ENCODE measurements at regions not wholly inside any gene's neighbourhood (a gene's known extent, or its start where the extent isn't known, plus 50 kb on each side); places are given as distances from the start of the nearest gene placed in this dataset.
A peak's percentile ranks its signal among the peaks of the same experiment; 100 is the strongest.

DNA sequence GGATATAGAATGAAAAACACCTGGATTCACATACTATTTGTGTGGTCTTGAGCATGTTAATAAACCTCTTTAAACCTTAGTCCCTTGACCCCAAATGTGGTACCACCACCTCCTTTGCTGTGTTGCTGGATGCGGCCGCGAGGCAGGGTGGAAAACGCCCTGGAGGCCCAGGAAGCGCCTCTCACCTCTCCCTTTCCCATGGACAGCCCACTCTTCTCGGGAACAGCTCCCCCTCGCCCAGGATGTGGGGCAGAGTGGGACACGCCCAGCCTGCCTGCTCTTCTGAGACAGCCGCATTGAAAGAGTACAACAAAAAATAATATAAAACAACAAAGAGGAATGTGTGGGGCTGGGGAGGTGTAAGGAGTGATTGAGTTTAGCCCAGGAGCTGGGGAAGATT is 549.0 kb upstream of the ID2 start:
- Histone ChIP-seq H3K27me3 (no peaks in the 10 kb centered on the region), H3K27ac (no peak overlapping the region), H3K4me1 (peaks cover 0 to 8% (median 4%) of the 10 kb centered on the region in 4 donors), H3K9me3 (no peaks in the 10 kb centered on the region), H3K4me3 (no peak overlapping the region), H3K36me3 (no peaks in the 10 kb centered on the region)
- DNase-seq = no peak
- no peak for TF ChIP-seq POLR2AphosphoS5 (IDR thresholded peaks at IDR 0.05)
- TF ChIP-seq CTCF (IDR thresholded peaks at IDR 0.05) = no peak
- TF ChIP-seq EP300 (IDR thresholded peaks at IDR 0.05) = no peak
- TF ChIP-seq POLR2A (IDR thresholded peaks at IDR 0.05) = no peak
- 79 to 85% (median 82%) methylated on average over 9 of the region's 9 CpGs for WGBS, 5 donors
- intact Hi-C loops (cut with DNase I; ENCODE audit: low total_unique reads) = no loop called here

DNA sequence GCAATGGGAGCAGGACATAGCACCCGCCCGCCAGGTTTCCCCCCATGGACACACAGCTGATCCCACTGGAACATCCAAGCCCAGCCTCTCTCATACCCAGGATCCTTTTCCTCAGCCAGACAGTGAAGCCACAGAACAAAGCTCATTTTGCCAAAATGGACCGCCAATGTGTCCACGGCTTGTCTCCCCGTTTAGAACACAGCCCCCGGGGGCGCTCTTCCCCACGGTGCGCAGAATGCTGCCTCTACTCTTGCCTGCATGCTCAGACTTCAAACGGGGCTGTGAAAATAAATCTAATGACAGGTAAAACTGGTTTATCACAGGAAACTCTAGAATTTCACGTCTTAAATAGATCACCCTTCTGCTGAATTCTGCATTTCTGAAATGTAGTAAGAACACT is 548.5 kb upstream of the ID2 start:
- no peaks in the 10 kb centered on the region for H3K36me3 ChIP-seq
- H3K27ac ChIP-seq = no peak overlapping the region
- H3K27me3 ChIP-seq = no peaks in the 10 kb centered on the region
- intact Hi-C loops (cut with DNase I; ENCODE audit: low total_unique reads) = no loop called here
- DNase-seq = no peak
- TF ChIP-seq CTCF (IDR thresholded peaks at IDR 0.05) (no peak), POLR2A (IDR thresholded peaks at IDR 0.05) (no peak), EP300 (IDR thresholded peaks at IDR 0.05) (no peak), POLR2AphosphoS5 (IDR thresholded peaks at IDR 0.05) (no peak)
- 77 to 88% (median 80%) methylated on average over 11 of the region's 11 CpGs for WGBS, 5 donors
- H3K9me3 ChIP-seq = no peaks in the 10 kb centered on the region
- H3K4me3 ChIP-seq = no peak overlapping the region
- H3K4me1 ChIP-seq = peaks cover 0 to 8% (median 4%) of the 10 kb centered on the region in 4 donors

DNA sequence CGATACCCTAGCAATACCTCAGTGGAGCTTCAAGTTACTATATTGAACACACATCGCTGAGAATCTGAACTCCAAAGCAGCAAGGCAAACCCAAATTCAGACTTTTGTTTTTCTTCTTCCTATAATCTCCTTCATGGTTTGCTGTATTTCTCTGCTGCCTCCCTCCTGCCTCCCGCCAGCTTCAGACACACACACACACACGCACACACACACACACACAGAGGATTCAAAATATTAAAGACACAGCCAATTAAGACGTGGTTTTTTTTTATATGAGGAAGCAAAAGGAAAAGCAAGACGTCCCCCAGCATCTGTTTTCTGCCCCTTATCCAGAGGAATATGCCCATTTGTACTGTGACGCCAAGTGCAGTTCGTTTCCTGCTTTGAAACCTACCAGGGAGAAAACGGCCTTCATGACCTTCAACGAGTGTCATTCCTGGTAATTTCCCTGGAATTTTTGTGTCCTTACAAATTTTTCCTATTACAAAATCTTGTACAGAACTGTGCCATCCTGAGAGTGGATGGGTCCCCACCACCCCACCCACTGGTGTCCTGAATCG is 547.9 kb upstream of the ID2 start:
- Histone ChIP-seq H3K9me3 (no peaks in the 10 kb centered on the region), H3K4me3 (no peak overlapping the region), H3K36me3 (no peaks in the 10 kb centered on the region), H3K4me1 (peaks cover 0 to 8% (median 4%) of the 10 kb centered on the region in 4 donors), H3K27ac (peak overlapping the region in 1 of 5 donors; percentile 46), H3K27me3 (no peaks in the 10 kb centered on the region)
- TF ChIP-seq POLR2A (IDR thresholded peaks at IDR 0.05) = no peak
- no peak for TF ChIP-seq EP300 (IDR thresholded peaks at IDR 0.05)
- no peak for TF ChIP-seq POLR2AphosphoS5 (IDR thresholded peaks at IDR 0.05)
- TF ChIP-seq CTCF (IDR thresholded peaks at IDR 0.05) = no peak
- WGBS, 5 donors = 76 to 86% (median 79%) methylated on average over 11 of the region's 11 CpGs
- no peak for DNase-seq
- intact Hi-C loops (cut with DNase I; ENCODE audit: low total_unique reads) = no loop called here

DNA sequence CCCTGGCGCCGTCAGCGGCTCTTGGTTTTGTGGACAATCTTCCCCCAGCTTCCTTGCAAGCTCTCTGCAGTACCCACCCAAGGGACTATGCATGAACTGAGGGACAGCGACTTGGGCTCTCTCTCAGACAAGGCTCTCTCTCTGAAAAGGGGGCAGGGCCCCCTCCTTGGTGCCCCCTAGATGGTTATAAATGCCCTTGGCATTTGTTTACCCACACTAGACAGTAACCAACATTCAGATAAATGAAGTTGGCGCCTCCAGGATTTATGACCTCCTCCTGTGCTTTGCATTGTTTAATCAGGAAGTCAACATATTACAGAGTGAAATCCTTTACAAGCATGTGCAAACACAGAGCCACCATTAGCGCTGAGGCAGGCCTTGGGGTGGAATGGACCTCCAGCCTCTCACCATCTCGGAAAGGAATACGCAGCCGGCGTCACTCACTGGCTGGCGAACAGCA is 547.4 kb upstream of the ID2 start:
- peak in 1 of 2 donors; percentile 67 for DNase-seq
- H3K4me1 ChIP-seq = peaks cover 0 to 8% (median 4%) of the 10 kb centered on the region in 4 donors
- H3K36me3 ChIP-seq = no peaks in the 10 kb centered on the region
- no peaks in the 10 kb centered on the region for H3K27me3 ChIP-seq
- intact Hi-C loops (cut with DNase I; ENCODE audit: low total_unique reads) = no loop called here
- H3K9me3 ChIP-seq = no peaks in the 10 kb centered on the region
- 64 to 82% (median 69%) methylated on average over 11 of the region's 11 CpGs for WGBS, 5 donors
- no peak overlapping the region for H3K4me3 ChIP-seq
- TF ChIP-seq EP300 (IDR thresholded peaks at IDR 0.05) (no peak), CTCF (IDR thresholded peaks at IDR 0.05) (no peak), POLR2A (IDR thresholded peaks at IDR 0.05) (no peak), POLR2AphosphoS5 (IDR thresholded peaks at IDR 0.05) (no peak)
- H3K27ac ChIP-seq = peak overlapping the region in 2 of 5 donors; percentile 25 to 46
